Right lobe of liver (tissue), 6 donors: ENCODE measurements at regions not wholly inside any gene's neighbourhood (a gene's known extent, or its start where the extent isn't known, plus 50 kb on each side); places are given as distances from the start of the nearest gene placed in this dataset.

ENCODE experiments used
- ATAC-seq, 4 donors: fragments of 200-7000 bp; cut with Tn5 transposase; one replicate each; pipeline ENCODE4 v1.9.1; 2020; ENCODE audit warnings: mild to moderate bottlenecking in 4 of 4, moderate library complexity in 4 of 4
- DNase-seq, 3 donors: peaks; one replicate each; pipeline ENCODE4 v3.0.0-alpha.2; 2020
- H3K27ac ChIP-seq, 3 donors: fragments of 200-600 bp; one replicate each; pipeline ENCODE4 v1.8.0; 2022
- H3K27me3 ChIP-seq, 2 donors: fragments of 200-600 bp; one replicate each; pipeline ENCODE4 v1.8.0; 2022
- H3K36me3 ChIP-seq, 4 donors: fragments of 200-600 bp; sonication (generic) in 1 of 4; one replicate each; pipeline versions ENCODE4 v1.5.1 to v1.8.0; 2017 to 2022; ENCODE audit warnings: control low read depth in 1 of 4
- H3K4me1 ChIP-seq, 4 donors: fragments of 200-600 bp; sonication (generic) in 1 of 4; one replicate each; pipeline versions ENCODE4 v1.5.1 to v1.8.0; 2017 to 2022; ENCODE audit warnings: control low read depth in 1 of 4
- H3K4me3 ChIP-seq, 3 donors: fragments of 200-600 bp; one replicate each; pipeline ENCODE4 v1.8.0; 2022
- H3K9me3 ChIP-seq, 4 donors: fragments of 200-600 bp; sonication (generic) in 1 of 4; one replicate each; pipeline versions ENCODE4 v1.5.1 to v1.8.0; 2017 to 2022; ENCODE audit warnings: control low read depth in 1 of 4
- POLR2A ChIP-seq: fragments of 450-650 bp; IDR thresholded peaks from one replicate; pipeline ENCODE4 v1.6.1; 2017; ENCODE audit warnings: antibody characterized with exemption, mild to moderate bottlenecking
- WGBS: methylation state at CpG from one replicate; pipeline ENCODE4 v1.1.6; 2018; ENCODE audit warnings: low coverage, low lambda C conversion rate; ENCODE audit not compliant: insufficient coverage; ENCODE audit errors: missing lambda C conversion rate; 5-methylcytosine and 5-hydroxymethylcytosine counted together
- intact Hi-C, 2 donors: fragments of 100-400 bp; cut with DNase I; formaldehyde crosslinking; loops; one replicate each; pipeline versions ENCODE4 v1.11.2 to v1.14.1; 2022
- TF ChIP-seq, protein P1 (sequence below), 4 donors: fragments of 200-600 bp in 3 of 4; fragments of 450-650 bp in 1 of 4; IDR thresholded peaks; one replicate each; pipeline versions ENCODE4 v1.5.1 to v1.8.0; 2016 to 2022; ENCODE audit warnings: antibody characterized with exemption in 4 of 4, mild to moderate bottlenecking in 2 of 4
- donor health status: DM: no; HTN: yes; CAD: no.
- donor health status: DM: no; HTN: no; CAD: no.
- donor health status: DM: no; HTN: no; CAD: no.
- donor health status: DM: no; HTN: yes; CAD: no.
- donor health status: DM: no; HTN: yes; CAD: no.

DNA sequence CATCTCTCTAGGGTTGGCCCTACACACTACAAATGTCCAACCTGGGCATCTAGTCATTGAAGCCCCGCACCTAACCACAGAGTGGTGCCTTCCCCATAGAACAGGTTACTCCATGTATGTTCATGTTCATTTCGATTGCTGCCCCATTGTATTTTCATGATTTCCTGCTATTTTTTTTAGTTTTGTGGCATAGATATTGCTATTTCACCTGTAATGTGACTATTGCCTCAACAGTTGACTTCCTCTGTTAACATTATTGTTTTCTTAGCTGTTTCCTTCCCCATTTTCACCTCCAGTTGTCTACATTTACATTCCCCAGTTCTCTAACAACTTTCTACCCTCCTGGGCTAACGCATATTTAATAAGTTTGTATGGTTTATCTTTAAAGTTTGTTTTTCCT, 137.7 kb upstream of the RBMS3 start:
- H3K4me3 ChIP-seq: no peak overlapping the region
- no peaks in the 10 kb centered on the region for H3K27me3 ChIP-seq
- DNase-seq (no peak), ATAC-seq (no peak)
- no peaks in the 10 kb centered on the region for H3K4me1 ChIP-seq
- H3K9me3 ChIP-seq: no peaks in the 10 kb centered on the region
- 37% methylated on average over 3 of the region's 3 CpGs for WGBS
- no peaks in the 10 kb centered on the region for H3K36me3 ChIP-seq
- no peak overlapping the region for H3K27ac ChIP-seq
- TF ChIP-seq POLR2A: no peak
- TF ChIP-seq, protein P1, sequence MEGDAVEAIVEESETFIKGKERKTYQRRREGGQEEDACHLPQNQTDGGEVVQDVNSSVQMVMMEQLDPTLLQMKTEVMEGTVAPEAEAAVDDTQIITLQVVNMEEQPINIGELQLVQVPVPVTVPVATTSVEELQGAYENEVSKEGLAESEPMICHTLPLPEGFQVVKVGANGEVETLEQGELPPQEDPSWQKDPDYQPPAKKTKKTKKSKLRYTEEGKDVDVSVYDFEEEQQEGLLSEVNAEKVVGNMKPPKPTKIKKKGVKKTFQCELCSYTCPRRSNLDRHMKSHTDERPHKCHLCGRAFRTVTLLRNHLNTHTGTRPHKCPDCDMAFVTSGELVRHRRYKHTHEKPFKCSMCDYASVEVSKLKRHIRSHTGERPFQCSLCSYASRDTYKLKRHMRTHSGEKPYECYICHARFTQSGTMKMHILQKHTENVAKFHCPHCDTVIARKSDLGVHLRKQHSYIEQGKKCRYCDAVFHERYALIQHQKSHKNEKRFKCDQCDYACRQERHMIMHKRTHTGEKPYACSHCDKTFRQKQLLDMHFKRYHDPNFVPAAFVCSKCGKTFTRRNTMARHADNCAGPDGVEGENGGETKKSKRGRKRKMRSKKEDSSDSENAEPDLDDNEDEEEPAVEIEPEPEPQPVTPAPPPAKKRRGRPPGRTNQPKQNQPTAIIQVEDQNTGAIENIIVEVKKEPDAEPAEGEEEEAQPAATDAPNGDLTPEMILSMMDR (IDR thresholded peaks at IDR 0.05): no peak
- intact Hi-C loops: no loop called here

- no peak for ATAC-seq
- no peak overlapping the region for H3K4me3 ChIP-seq
- no peaks in the 10 kb centered on the region for H3K4me1 ChIP-seq
- WGBS: 35% methylated on average over 3 of the region's 3 CpGs
- no peak for DNase-seq
- H3K27me3 ChIP-seq: no peaks in the 10 kb centered on the region
- no peaks in the 10 kb centered on the region for H3K36me3 ChIP-seq
- no peak overlapping the region for H3K27ac ChIP-seq
- no peak for TF ChIP-seq POLR2A
- TF ChIP-seq, protein P1 (IDR thresholded peaks at IDR 0.05): no peak
- intact Hi-C loops: no loop called here
- H3K9me3 ChIP-seq: no peaks in the 10 kb centered on the region
Observed at GRCh38 chr3:29144361-29144760, 136.5 kb upstream of the RBMS3 start.

- ATAC-seq (peak; percentile 43 to 74 (median 64)), DNase-seq (peak in 1 of 3 donors; percentile 49)
- intact Hi-C loops: no loop called here
- TF ChIP-seq, protein P1 (IDR thresholded peaks at IDR 0.05): peak in 2 of 4 donors; percentile 7 to 20
- TF ChIP-seq POLR2A: no peak
- WGBS: 26% methylated on average over 4 of the region's 4 CpGs
- no peaks in the 10 kb centered on the region for H3K9me3 ChIP-seq
- H3K27me3 ChIP-seq: no peaks in the 10 kb centered on the region
- H3K36me3 ChIP-seq: no peaks in the 10 kb centered on the region
- H3K27ac ChIP-seq: no peak overlapping the region
- no peak overlapping the region for H3K4me3 ChIP-seq
- no peaks in the 10 kb centered on the region for H3K4me1 ChIP-seq
Observed at GRCh38 chr3:29144807-29145206, 136.1 kb upstream of the RBMS3 start.

- Histone ChIP-seq H3K27me3 (no peaks in the 10 kb centered on the region), H3K27ac (no peak overlapping the region), H3K4me3 (no peak overlapping the region), H3K9me3 (no peaks in the 10 kb centered on the region), H3K4me1 (no peaks in the 10 kb centered on the region), H3K36me3 (no peaks in the 10 kb centered on the region)
- WGBS: 81% methylated on average over 1 of the region's 1 CpG
- no peak for DNase-seq
- no peak for ATAC-seq
- TF ChIP-seq, protein P1 (IDR thresholded peaks at IDR 0.05): no peak
- TF ChIP-seq POLR2A: no peak
- intact Hi-C loops: no loop called here
Observed at GRCh38 chr3:29145360-29145759, 135.5 kb upstream of the RBMS3 start.

DNA sequence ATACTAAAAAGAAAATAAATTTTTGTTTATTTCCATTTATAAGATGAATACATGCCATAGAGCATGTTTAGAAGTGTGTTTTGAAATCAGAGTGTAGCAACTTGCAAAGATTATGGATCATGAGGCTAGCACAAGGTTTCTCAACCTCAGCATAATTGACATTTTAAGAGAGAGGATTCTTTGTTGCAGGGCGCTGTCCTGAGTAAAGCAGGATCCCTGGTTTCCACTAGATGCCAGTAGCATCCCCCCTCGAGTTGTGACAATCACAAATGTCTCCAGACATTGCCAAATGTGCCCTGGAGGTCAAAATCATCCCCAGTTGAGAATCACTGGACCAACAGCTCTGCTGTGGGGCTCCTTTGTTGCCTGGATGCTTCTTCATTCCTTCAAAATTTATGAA, 128.5 kb upstream of the RBMS3 start:
- DNase-seq: no peak
- WGBS: 20% methylated on average over 1 of the region's 2 CpGs
- Histone ChIP-seq H3K36me3 (no peaks in the 10 kb centered on the region), H3K4me1 (no peaks in the 10 kb centered on the region), H3K27ac (no peak overlapping the region), H3K27me3 (no peaks in the 10 kb centered on the region), H3K4me3 (no peak overlapping the region), H3K9me3 (no peaks in the 10 kb centered on the region)
- TF ChIP-seq, protein P1 (IDR thresholded peaks at IDR 0.05): no peak
- no peak for TF ChIP-seq POLR2A
- intact Hi-C loops: no loop called here
- ATAC-seq: no peak
